Suppressor macrophage (primary cell): ENCODE measurements at regions not wholly inside any gene's neighbourhood (a gene's known extent, or its start where the extent isn't known, plus 50 kb on each side); places are given as distances from the start of the nearest gene placed in this dataset.
A peak's percentile ranks its signal among the peaks of the same experiment; 100 is the strongest.

Source experiments
- DNase-seq, 4 experiments: peaks; one replicate each; pipeline ENCODE4 v3.0.0-alpha.2; 2020 to 2022

- peak in 2 of 4 experiments; percentile 0 to 3 for DNase-seq
Observed at GRCh38 chrY:11461406-11461805, 1239.6 kb upstream of the USP9Y start.

- peak in 1 of 4 experiments; percentile 0 for DNase-seq
Observed at GRCh38 chrY:11466778-11467177, 1234.3 kb upstream of the USP9Y start.
